Stimulated activated CD4-positive, alpha-beta T cell treated with anti-CD3 and anti-CD28 coated beads, Interleukin-4, amount 100 ng/mL, for 24 hours (primary cell): ENCODE measurements at regions not wholly inside any gene's neighbourhood (a gene's known extent, or its start where the extent isn't known, plus 50 kb on each side); places are given as distances from the start of the nearest gene placed in this dataset.
"Not testable (repeated sequence)": the region's sequence is repeated elsewhere in the genome, so short reads cannot be mapped to it uniquely, and the experiment has no call there.

ENCODE experiments used
- DNase-seq: peaks from one replicate; pipeline ENCODE4 v3.0.0-alpha.2; 2020

DNA sequence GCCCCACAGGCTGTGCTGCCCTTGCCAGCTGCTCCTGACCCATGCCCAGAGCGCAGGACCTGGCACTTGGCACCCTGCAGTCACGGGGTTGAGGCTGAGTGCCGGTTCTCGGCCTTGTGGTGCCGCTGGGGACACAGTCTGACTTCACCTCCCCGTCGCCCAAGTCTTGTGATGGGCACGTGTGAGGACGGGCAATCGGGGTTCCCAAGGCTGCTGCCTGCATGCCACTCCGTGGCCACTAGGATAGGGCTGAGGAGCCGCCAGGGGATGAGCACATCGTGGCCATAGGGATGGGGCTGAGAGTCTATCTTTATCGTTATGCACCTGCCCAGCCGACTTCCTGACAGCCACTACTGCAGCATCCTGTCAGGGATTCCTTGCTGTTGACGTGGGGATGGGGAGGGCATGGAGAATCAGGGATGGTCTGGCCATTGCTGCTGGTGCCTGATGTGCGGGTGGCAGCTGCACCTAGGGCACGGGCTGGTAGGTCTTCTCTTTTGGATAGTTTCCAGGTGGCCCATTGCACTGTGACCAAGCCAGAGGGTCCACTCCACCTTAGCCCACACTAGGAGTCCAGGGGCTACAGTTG, 243.5 kb downstream of the FOXD4L6 start:
- not testable (repeated sequence) for DNase-seq

DNA sequence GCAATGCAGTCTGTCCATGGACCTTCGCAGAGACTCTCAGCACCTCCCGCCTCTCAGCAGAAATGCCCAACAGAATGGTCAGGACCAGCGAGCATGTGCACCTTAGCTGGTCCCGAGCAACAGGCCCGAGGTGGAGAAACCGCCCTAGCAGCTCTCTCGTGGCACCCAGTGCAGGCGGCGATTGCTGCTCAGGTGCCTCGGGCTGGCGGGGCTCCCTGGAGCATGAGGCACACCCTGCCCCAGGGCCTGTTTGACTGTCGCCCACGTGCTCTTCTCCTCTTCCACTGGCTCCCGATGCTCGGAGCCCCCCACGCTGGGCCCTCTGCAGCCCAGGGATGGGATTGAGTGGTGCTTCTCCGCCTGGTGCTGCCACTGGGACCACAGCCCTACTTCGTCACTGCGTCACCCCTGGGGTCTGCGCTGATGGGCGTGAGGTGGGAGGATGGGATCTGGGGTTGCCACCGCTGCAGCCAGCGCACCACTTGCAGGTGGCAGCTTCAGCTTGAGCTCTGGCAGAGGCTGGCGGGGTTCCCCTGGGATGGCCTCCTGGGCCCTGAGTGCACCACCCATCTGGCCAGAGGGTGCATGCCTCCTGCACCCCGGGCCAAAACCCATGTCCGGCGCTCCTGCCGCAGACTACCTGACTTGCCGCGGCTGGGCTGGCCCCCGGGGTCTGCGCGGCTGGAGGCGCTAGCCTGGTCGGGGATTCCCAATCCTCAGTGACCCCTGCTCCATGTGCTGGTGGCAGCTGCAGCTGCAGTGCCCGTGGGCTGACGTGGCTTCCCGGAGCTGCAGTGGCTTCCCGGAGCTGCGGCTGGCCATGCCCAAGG, 244.2 kb downstream of the FOXD4L6 start:
- no peak for DNase-seq

DNA sequence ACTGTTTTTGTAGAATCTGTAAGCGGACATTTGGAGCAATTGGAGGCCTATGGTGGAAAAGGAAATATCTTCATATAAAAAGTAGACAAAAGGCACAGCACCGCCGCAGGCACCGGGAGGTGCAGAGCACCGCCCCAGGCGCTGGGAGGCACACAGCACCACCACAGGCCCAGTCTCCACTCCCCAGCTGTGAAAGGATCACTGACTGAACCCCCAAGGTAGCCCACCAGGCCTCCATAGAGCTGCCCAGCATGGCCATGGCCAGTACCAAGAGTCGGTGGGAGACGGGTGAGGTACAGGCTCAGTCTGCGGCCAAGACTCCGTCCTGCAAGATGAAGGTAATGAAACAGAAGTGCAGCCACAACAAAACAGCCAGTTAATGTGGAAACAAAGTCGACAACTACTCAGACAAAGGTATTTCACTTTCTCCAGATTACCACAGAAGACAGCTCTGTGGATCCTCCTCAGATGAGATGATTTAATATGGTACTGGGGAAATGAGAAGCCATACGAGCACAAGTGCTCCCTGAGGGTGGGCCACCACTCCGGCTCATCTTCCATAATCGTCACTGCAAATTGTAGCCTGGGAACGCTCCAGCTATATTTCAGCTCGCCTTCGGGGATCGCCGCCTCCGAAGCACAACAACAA, 244.9 kb downstream of the FOXD4L6 start:
- DNase-seq: not testable (repeated sequence)

DNA sequence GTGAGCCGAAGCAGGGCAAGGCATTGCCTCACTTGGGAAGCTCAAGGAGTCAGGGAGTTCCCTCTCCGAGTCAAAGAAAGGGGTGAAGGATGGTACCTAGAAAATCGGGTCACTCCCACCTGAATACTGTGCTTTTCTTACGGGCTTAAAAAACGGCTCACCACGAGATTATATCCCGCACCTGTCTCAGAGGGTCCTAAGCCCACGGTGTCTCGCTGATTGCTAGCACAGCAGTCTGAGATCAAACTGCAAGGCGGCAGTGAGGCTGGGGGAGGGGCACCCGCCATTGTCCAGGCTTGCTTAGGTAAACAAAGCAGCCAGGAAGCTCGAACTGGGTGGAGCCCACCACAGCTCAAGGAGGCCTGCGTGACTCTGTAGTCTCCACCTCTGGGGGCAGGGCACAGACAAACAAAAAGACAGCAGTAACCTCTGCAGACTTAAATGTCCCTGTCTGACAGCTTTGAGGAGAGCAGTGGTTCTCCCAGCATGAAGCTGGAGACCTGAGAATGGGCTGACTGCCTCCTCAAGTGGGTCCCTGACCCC, 254.7 kb downstream of the FOXD4L6 start:
- not testable (repeated sequence) for DNase-seq

DNA sequence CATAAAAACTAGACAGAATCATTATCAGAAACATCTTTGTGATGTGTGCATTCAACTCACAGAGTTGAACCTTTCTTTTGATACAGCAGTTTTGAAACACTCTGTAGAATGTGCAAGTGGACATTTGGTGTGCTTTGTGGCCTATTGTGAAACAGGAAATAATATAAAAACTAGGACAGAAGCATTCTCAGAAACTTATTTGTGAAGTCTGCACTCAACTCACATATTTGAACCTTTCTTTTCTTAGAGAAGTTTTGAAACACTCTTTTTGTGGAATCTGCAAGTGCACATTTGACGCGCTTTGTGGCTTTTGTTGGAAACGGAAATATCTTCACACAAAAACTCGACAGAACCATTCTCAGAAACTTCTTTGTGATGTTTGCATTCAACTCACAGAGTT, 260.0 kb downstream of the FOXD4L6 start:
- not testable (repeated sequence) for DNase-seq
